MCF 10A (cell line): ENCODE measurements at regions not wholly inside any gene's neighbourhood (a gene's known extent, or its start where the extent isn't known, plus 50 kb on each side); places are given as distances from the start of the nearest gene placed in this dataset.

Experiments
- BruUV-seq: library from RNA; stranded (reverse); fragments of 400-500 nt; replicated peaks from 2 replicates; lab custom pipeline; 2021; lab: Mats Ljungman, UMichigan
- CTCF ChIA-PET: fragments of 300-600 bp; sonication (Branson Sonifier 250); formaldehyde crosslinking; extraction: SDS; loops from one replicate; lab custom pipeline; 2021; ENCODE audit warnings: antibody characterized with exemption, inconsistent platforms; lab: Yijun Ruan, JAX
- POLR2A ChIA-PET: fragments of 300-600, 350-650 bp; sonication (Branson Sonifier 250); formaldehyde crosslinking; extraction: SDS; loops from one replicate; lab custom pipeline; 2020; ENCODE audit warnings: antibody characterized with exemption, inconsistent platforms; lab: Yijun Ruan, JAX
- DNase-seq: peaks from one replicate; pipeline ENCODE4 v3.0.0-alpha.2; 2018; ENCODE audit not compliant: unreplicated experiment
- H3K27ac Mint-ChIP-seq: one replicate; pipeline ENCODE4 v1.8.0; 2022; ENCODE audit warnings: mild to moderate bottlenecking, low read depth, mixed read lengths; ENCODE audit not compliant: unreplicated experiment
- H3K27me3 Mint-ChIP-seq: one replicate; pipeline ENCODE4 v1.8.0; 2022; ENCODE audit warnings: mixed read lengths; ENCODE audit not compliant: insufficient read depth, unreplicated experiment
- H3K36me3 Mint-ChIP-seq: one replicate; pipeline ENCODE4 v1.8.0; 2022; ENCODE audit warnings: mild to moderate bottlenecking, moderate library complexity, mixed read lengths; ENCODE audit not compliant: insufficient read depth, unreplicated experiment
- H3K4me1 Mint-ChIP-seq: one replicate; pipeline ENCODE4 v1.8.0; 2022; ENCODE audit warnings: mixed read lengths; ENCODE audit not compliant: insufficient read depth, unreplicated experiment
- H3K4me3 Mint-ChIP-seq: one replicate; pipeline ENCODE4 v1.8.0; 2022; ENCODE audit warnings: mild to moderate bottlenecking, moderate library complexity, mixed read lengths; ENCODE audit not compliant: unreplicated experiment
- H3K9me3 Mint-ChIP-seq: one replicate; pipeline ENCODE4 v1.8.0; 2022; ENCODE audit warnings: mixed read lengths; ENCODE audit not compliant: unreplicated experiment
- intact Hi-C: fragments of 100-400 bp; cut with micrococcal nuclease; formaldehyde crosslinking; loops from 2 replicates; pipeline ENCODE4 v1.14.1; 2022
- TF ChIP-seq, protein P1 (sequence below): fragments of 200-600 bp; IDR thresholded peaks from one replicate; pipeline ENCODE4 v1.8.0; 2022; ENCODE audit warnings: antibody characterized with exemption, mild to moderate bottlenecking; ENCODE audit not compliant: unreplicated experiment

DNA sequence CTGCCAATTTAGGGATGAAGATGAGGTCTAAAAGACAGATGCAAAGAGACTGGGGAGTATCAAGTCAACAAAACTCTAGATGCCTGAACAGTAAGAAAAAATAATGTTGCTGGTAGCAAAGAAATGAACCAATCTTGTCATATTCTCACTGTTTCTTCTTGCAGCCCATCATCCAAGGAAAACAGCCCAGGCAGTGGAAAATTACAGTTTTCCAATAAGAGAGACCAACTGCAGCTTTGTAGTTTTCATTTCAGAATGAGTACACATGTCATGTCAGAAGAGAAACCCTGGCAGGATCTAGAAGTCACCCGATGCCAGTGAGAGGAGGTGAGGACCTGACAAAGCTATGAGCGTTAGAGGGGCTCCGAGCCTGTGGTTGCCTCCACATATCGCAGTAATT lies 500.4 kb upstream of the PSMD7 start:
- TF ChIP-seq, protein P1, sequence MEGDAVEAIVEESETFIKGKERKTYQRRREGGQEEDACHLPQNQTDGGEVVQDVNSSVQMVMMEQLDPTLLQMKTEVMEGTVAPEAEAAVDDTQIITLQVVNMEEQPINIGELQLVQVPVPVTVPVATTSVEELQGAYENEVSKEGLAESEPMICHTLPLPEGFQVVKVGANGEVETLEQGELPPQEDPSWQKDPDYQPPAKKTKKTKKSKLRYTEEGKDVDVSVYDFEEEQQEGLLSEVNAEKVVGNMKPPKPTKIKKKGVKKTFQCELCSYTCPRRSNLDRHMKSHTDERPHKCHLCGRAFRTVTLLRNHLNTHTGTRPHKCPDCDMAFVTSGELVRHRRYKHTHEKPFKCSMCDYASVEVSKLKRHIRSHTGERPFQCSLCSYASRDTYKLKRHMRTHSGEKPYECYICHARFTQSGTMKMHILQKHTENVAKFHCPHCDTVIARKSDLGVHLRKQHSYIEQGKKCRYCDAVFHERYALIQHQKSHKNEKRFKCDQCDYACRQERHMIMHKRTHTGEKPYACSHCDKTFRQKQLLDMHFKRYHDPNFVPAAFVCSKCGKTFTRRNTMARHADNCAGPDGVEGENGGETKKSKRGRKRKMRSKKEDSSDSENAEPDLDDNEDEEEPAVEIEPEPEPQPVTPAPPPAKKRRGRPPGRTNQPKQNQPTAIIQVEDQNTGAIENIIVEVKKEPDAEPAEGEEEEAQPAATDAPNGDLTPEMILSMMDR: no peak
- Mint-ChIP-seq H3K36me3 (no peaks in the 10 kb centered on the region), H3K4me3 (no peak overlapping the region), H3K4me1 (no peaks in the 10 kb centered on the region), H3K9me3 (no peaks in the 10 kb centered on the region), H3K27me3 (peaks cover 82% of the 10 kb centered on the region), H3K27ac (no peak overlapping the region)
- BruUV-seq: no TSS peak
- no peak for DNase-seq
- ChIA-PET CTCF (interaction anchor here (0.9 kb wide), 1 partner anchor 14 kb away, joined by 3 read pairs; no protein-coding TSS in a partner anchor), POLR2A (no interaction called here)
- intact Hi-C loops: no loop called here

DNA sequence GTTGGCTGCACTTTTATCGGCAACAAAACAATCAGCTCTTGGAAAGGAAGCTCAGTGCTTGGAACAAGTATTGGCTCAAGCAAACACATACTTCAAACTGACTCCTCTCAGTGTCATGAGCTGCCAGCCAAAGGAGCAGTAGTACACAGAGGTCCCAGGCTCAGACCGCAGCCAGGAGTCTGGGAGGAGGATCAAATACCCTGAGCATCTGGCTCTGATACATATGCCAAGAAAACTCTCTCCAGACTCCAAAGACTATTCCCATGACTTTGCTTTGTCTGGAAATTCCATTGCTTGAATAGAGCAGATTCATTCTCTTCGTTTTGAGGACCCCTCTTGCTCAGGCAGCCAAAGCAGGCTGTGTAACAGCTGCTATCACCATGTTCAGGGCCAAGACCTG lies 501.6 kb upstream of the PSMD7 start:
- intact Hi-C loops: no loop called here
- no TSS peak for BruUV-seq
- TF ChIP-seq, protein P1: no peak
- H3K27ac Mint-ChIP-seq: no peak overlapping the region
- POLR2A ChIA-PET: no interaction called here
- no peaks in the 10 kb centered on the region for H3K4me1 Mint-ChIP-seq
- no peak for DNase-seq
- H3K36me3 Mint-ChIP-seq: no peaks in the 10 kb centered on the region
- H3K4me3 Mint-ChIP-seq: no peak overlapping the region
- CTCF ChIA-PET: no interaction called here
- no peaks in the 10 kb centered on the region for H3K9me3 Mint-ChIP-seq
- peaks cover 77% of the 10 kb centered on the region for H3K27me3 Mint-ChIP-seq

DNA sequence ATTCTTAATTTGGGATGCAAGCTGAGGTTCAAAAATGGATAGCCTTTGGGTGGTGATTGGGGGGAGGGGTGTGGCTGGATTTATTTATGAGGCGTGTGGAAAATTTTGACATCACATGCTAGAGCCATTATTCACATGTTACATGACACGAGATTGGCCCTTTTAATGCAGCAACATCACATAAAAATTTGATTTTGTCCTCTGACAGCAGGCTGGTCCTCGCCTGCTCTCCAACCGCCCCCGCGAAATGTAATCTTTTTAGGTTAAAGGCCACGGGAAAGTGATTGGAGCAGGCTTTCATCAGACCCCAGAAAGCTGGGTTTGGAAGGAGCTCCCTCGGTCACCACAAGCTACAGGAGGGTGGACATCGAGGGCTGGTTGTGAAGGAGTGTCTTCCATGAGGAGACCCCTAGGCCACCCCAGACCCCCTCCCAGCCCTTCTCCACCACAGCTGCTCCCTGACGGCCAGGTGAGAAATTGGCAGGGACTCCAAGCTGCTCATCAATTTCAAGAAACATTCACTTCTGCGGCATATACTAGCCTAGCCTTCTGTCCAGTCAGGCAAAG lies 502.7 kb upstream of the PSMD7 start:
- ChIA-PET POLR2A (no interaction called here), CTCF (interaction anchor here (0.6 to 1.2 kb wide), 2 partner anchors 12 to 1595 kb away, joined by 3 to 4 read pairs; no protein-coding TSS in a partner anchor)
- Mint-ChIP-seq H3K4me3 (no peak overlapping the region), H3K9me3 (no peaks in the 10 kb centered on the region), H3K4me1 (no peaks in the 10 kb centered on the region), H3K27ac (no peak overlapping the region), H3K27me3 (peaks cover 76% of the 10 kb centered on the region), H3K36me3 (no peaks in the 10 kb centered on the region)
- DNase-seq: no peak
- intact Hi-C loops: no loop called here
- TF ChIP-seq, protein P1: no peak
- no TSS peak for BruUV-seq

DNA sequence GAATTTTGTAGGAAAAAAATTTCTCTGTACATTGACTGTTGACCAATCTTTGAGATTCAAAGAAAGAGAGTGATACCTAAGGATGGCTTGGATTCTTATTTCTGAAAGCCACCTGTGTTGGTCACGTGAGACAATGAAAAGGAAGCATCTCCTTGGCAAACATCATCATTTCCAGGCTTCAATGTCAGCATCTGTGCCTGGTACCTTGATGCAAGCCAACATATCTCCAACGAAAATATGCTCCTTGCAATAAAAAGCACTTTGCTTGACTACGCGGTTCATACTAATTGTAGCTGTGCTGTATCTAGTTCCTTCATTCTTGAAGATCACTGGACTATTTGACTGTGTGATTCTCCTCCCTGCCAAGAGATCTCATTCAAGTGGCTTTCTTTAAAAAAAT lies 503.4 kb upstream of the PSMD7 start:
- POLR2A ChIA-PET: no interaction called here
- TF ChIP-seq, protein P1: no peak
- H3K4me3 Mint-ChIP-seq: no peak overlapping the region
- H3K27ac Mint-ChIP-seq: no peak overlapping the region
- CTCF ChIA-PET: interaction anchor here (0.7 to 1.2 kb wide), 3 partner anchors 9 to 87 kb away, joined by 3 to 4 read pairs (median 3); no protein-coding TSS in a partner anchor
- H3K9me3 Mint-ChIP-seq: no peaks in the 10 kb centered on the region
- BruUV-seq: no TSS peak
- intact Hi-C loops: no loop called here
- H3K4me1 Mint-ChIP-seq: no peaks in the 10 kb centered on the region
- DNase-seq: no peak
- no peaks in the 10 kb centered on the region for H3K36me3 Mint-ChIP-seq
- peaks cover 73% of the 10 kb centered on the region for H3K27me3 Mint-ChIP-seq
